ENCODE measurements at regions not wholly inside any gene's neighbourhood (a gene's known extent, or its start where the extent isn't known, plus 50 kb on each side); places are given as distances from the start of the nearest gene placed in this dataset.

- no CpG with 5 or more reads among the region's 18 CpGs for WGBS (ENCODE audit: extremely low coverage, insufficient coverage, insufficient read length)
- no peak overlapping the region for H4K8ac ChIP-seq (ENCODE audit: low read depth, low read length)
Measured at GRCh38 chr1:55309786-55310504, 94.8 kb upstream of the USP24 start.

GRCh38 chr1:55309053-55309452 is 93.9 kb upstream of the USP24 start:
- no peak overlapping the region for H3K23ac ChIP-seq (ENCODE audit: low read length)
- H3K4me2 ChIP-seq (ENCODE audit: low read length) = no peak overlapping the region
- no peak overlapping the region for H3K4ac ChIP-seq (ENCODE audit: low read depth, low read length)
- no peak for DNase-seq
- no peak overlapping the region for H2AK5ac ChIP-seq (ENCODE audit: low read length)
- no peak overlapping the region for H4K8ac ChIP-seq (ENCODE audit: low read depth, low read length)
- no peak overlapping the region for H2AFZ ChIP-seq (ENCODE audit: insufficient read depth, low read length, poor library complexity)
- no peak overlapping the region for H2BK120ac ChIP-seq (ENCODE audit: insufficient read depth, low read length, poor library complexity)
- no peak overlapping the region for H3K14ac ChIP-seq (ENCODE audit: low read length)
- H3K36me3 ChIP-seq (ENCODE audit: control insufficient read depth in 1 of 2, insufficient read depth in 2 of 2, low read length in 2 of 2) = no peaks in the 10 kb centered on the region
- H3K79me2 ChIP-seq (ENCODE audit: control insufficient read depth, insufficient read depth, low read length, poor library complexity) = no peaks in the 10 kb centered on the region
- no peak overlapping the region for H4K12ac ChIP-seq (ENCODE audit: low read depth, low read length)
- H3K18ac ChIP-seq (ENCODE audit: low read length) = no peak overlapping the region
- no peak overlapping the region for H4K91ac ChIP-seq (ENCODE audit: low read depth, low read length)
- H3K4me3 ChIP-seq (ENCODE audit: low read depth, low read length) = no peak overlapping the region
- no peak overlapping the region for H2BK12ac ChIP-seq (ENCODE audit: low read length)
- H3K27me3 ChIP-seq (ENCODE audit: insufficient read depth, low read length) = no peaks in the 10 kb centered on the region
- H3K9me3 ChIP-seq (ENCODE audit: insufficient read depth, low read depth, low read length) = peaks cover 2% of the 10 kb centered on the region
- H3K9ac ChIP-seq (ENCODE audit: low read length) = no peak overlapping the region
- peaks cover 6 to 10% of the 10 kb centered on the region in 2 experiments for H3K4me1 ChIP-seq (ENCODE audit: control insufficient read depth in 1 of 2, insufficient read depth in 2 of 2, low read length in 2 of 2)
- H3K27ac ChIP-seq (ENCODE audit: low read depth, low read length) = no peak overlapping the region
- H3K79me1 ChIP-seq (ENCODE audit: low read length) = no peaks in the 10 kb centered on the region
- no CpG with 5 or more reads among the region's 2 CpGs for whole genome bisulfite sequencing (ENCODE audit: extremely low coverage, insufficient coverage, insufficient read length)
- H2BK5ac ChIP-seq (ENCODE audit: low read depth, low read length, poor library complexity) = no peak overlapping the region

More at GRCh38 chr1:55309786-55310504, 94.8 kb upstream of the USP24 start:
- H3K27ac ChIP-seq (ENCODE audit: low read depth, low read length) = no peak overlapping the region
- H2BK12ac ChIP-seq (ENCODE audit: low read length) = no peak overlapping the region
- H3K9me3 ChIP-seq (ENCODE audit: insufficient read depth, low read depth, low read length) = peaks cover 2% of the 10 kb centered on the region
- H3K18ac ChIP-seq (ENCODE audit: low read length) = no peak overlapping the region
- no peak overlapping the region for H3K4me2 ChIP-seq (ENCODE audit: low read length)
- no peaks in the 10 kb centered on the region for H3K36me3 ChIP-seq (ENCODE audit: control insufficient read depth in 1 of 2, insufficient read depth in 2 of 2, low read length in 2 of 2)
- H3K4ac ChIP-seq (ENCODE audit: low read depth, low read length) = no peak overlapping the region
- no peak overlapping the region for H2BK120ac ChIP-seq (ENCODE audit: insufficient read depth, low read length, poor library complexity)
- no peak overlapping the region for H2BK5ac ChIP-seq (ENCODE audit: low read depth, low read length, poor library complexity)
- H4K91ac ChIP-seq (ENCODE audit: low read depth, low read length) = peak overlapping the region; percentile 4
- no peak overlapping the region for H2AK5ac ChIP-seq (ENCODE audit: low read length)
- H3K27me3 ChIP-seq (ENCODE audit: insufficient read depth, low read length) = no peaks in the 10 kb centered on the region
- H3K4me1 ChIP-seq (ENCODE audit: control insufficient read depth in 1 of 2, insufficient read depth in 2 of 2, low read length in 2 of 2) = peaks cover 6 to 10% of the 10 kb centered on the region in 2 experiments
- H3K14ac ChIP-seq (ENCODE audit: low read length) = no peak overlapping the region
- DNase-seq = no peak
- H3K79me2 ChIP-seq (ENCODE audit: control insufficient read depth, insufficient read depth, low read length, poor library complexity) = no peaks in the 10 kb centered on the region
- no peaks in the 10 kb centered on the region for H3K79me1 ChIP-seq (ENCODE audit: low read length)
- H3K4me3 ChIP-seq (ENCODE audit: low read depth, low read length) = no peak overlapping the region
- H4K12ac ChIP-seq (ENCODE audit: low read depth, low read length) = no peak overlapping the region
- H2AFZ ChIP-seq (ENCODE audit: insufficient read depth, low read length, poor library complexity) = no peak overlapping the region
- no peak overlapping the region for H3K23ac ChIP-seq (ENCODE audit: low read length)
- no peak overlapping the region for H3K9ac ChIP-seq (ENCODE audit: low read length)

- H3K4me1 ChIP-seq (ENCODE audit: control insufficient read depth in 1 of 2, insufficient read depth in 2 of 2, low read length in 2 of 2) = peaks cover 6% of the 10 kb centered on the region in 2 experiments
- H3K4me2 ChIP-seq (ENCODE audit: low read length) = no peak overlapping the region
- H2BK12ac ChIP-seq (ENCODE audit: low read length) = no peak overlapping the region
- no peak overlapping the region for H3K14ac ChIP-seq (ENCODE audit: low read length)
- H3K4ac ChIP-seq (ENCODE audit: low read depth, low read length) = no peak overlapping the region
- H4K8ac ChIP-seq (ENCODE audit: low read depth, low read length) = no peak overlapping the region
- no peak overlapping the region for H2AK5ac ChIP-seq (ENCODE audit: low read length)
- H3K79me1 ChIP-seq (ENCODE audit: low read length) = no peaks in the 10 kb centered on the region
- no peak overlapping the region for H3K18ac ChIP-seq (ENCODE audit: low read length)
- H3K27me3 ChIP-seq (ENCODE audit: insufficient read depth, low read length) = no peaks in the 10 kb centered on the region
- H4K12ac ChIP-seq (ENCODE audit: low read depth, low read length) = no peak overlapping the region
- no peaks in the 10 kb centered on the region for H3K79me2 ChIP-seq (ENCODE audit: control insufficient read depth, insufficient read depth, low read length, poor library complexity)
- H4K91ac ChIP-seq (ENCODE audit: low read depth, low read length) = no peak overlapping the region
- no peak overlapping the region for H3K4me3 ChIP-seq (ENCODE audit: low read depth, low read length)
- H3K23ac ChIP-seq (ENCODE audit: low read length) = no peak overlapping the region
- no peak overlapping the region for H3K27ac ChIP-seq (ENCODE audit: low read depth, low read length)
- no peak overlapping the region for H2AFZ ChIP-seq (ENCODE audit: insufficient read depth, low read length, poor library complexity)
- H2BK5ac ChIP-seq (ENCODE audit: low read depth, low read length, poor library complexity) = no peak overlapping the region
- H3K36me3 ChIP-seq (ENCODE audit: control insufficient read depth in 1 of 2, insufficient read depth in 2 of 2, low read length in 2 of 2) = no peaks in the 10 kb centered on the region
- H2BK120ac ChIP-seq (ENCODE audit: insufficient read depth, low read length, poor library complexity) = no peak overlapping the region
- peaks cover 2% of the 10 kb centered on the region for H3K9me3 ChIP-seq (ENCODE audit: insufficient read depth, low read depth, low read length)
- no CpG with 5 or more reads among the region's 2 CpGs for WGBS (ENCODE audit: extremely low coverage, insufficient coverage, insufficient read length)
- H3K9ac ChIP-seq (ENCODE audit: low read length) = no peak overlapping the region
- peak; percentile 15 to 68 for DNase-seq
Measured at GRCh38 chr1:55305735-55306134, 90.6 kb upstream of the USP24 start.

GRCh38 chr1:55304229-55304740 is 89.1 kb upstream of the USP24 start:
- Histone ChIP-seq H3K27me3 (ENCODE audit: insufficient read depth, low read length) (no peaks in the 10 kb centered on the region), H3K4ac (ENCODE audit: low read depth, low read length) (no peak overlapping the region), H3K4me1 (ENCODE audit: control insufficient read depth in 1 of 2, insufficient read depth in 2 of 2, low read length in 2 of 2) (no peaks in the 10 kb centered on the region), H3K9ac (ENCODE audit: low read length) (no peak overlapping the region), H3K36me3 (ENCODE audit: control insufficient read depth in 1 of 2, insufficient read depth in 2 of 2, low read length in 2 of 2) (no peaks in the 10 kb centered on the region), H3K23ac (ENCODE audit: low read length) (no peak overlapping the region), H4K12ac (ENCODE audit: low read depth, low read length) (no peak overlapping the region), H4K8ac (ENCODE audit: low read depth, low read length) (no peak overlapping the region), H2BK120ac (ENCODE audit: insufficient read depth, low read length, poor library complexity) (no peak overlapping the region), H3K27ac (ENCODE audit: low read depth, low read length) (no peak overlapping the region), H3K79me1 (ENCODE audit: low read length) (no peaks in the 10 kb centered on the region), H3K9me3 (ENCODE audit: insufficient read depth, low read depth, low read length) (no peaks in the 10 kb centered on the region), H3K18ac (ENCODE audit: low read length) (no peak overlapping the region), H3K14ac (ENCODE audit: low read length) (no peak overlapping the region), H2AFZ (ENCODE audit: insufficient read depth, low read length, poor library complexity) (no peak overlapping the region), H2BK5ac (ENCODE audit: low read depth, low read length, poor library complexity) (no peak overlapping the region), H4K91ac (ENCODE audit: low read depth, low read length) (no peak overlapping the region), H2BK12ac (ENCODE audit: low read length) (no peak overlapping the region), H2AK5ac (ENCODE audit: low read length) (no peak overlapping the region), H3K4me2 (ENCODE audit: low read length) (no peak overlapping the region), H3K4me3 (ENCODE audit: low read depth, low read length) (no peak overlapping the region), H3K79me2 (ENCODE audit: control insufficient read depth, insufficient read depth, low read length, poor library complexity) (no peaks in the 10 kb centered on the region)
- no CpG with 5 or more reads among the region's 1 CpG for WGBS (ENCODE audit: extremely low coverage, insufficient coverage, insufficient read length)
- no peak for DNase-seq

Measured in trophoblast cell (in vitro differentiated cells and primary cell).